Right lobe of liver (tissue), 6 donors: ENCODE measurements at regions not wholly inside any gene's neighbourhood (a gene's known extent, or its start where the extent isn't known, plus 50 kb on each side); places are given as distances from the start of the nearest gene placed in this dataset.

Experiments used
- ATAC-seq, 4 donors: fragments of 200-7000 bp; cut with Tn5 transposase; one replicate each; pipeline ENCODE4 v1.9.1; 2020; ENCODE audit warnings: mild to moderate bottlenecking in 4 of 4, moderate library complexity in 4 of 4
- DNase-seq, 3 donors: peaks; one replicate each; pipeline ENCODE4 v3.0.0-alpha.2; 2020
- H3K27ac ChIP-seq, 3 donors: fragments of 200-600 bp; one replicate each; pipeline ENCODE4 v1.8.0; 2022
- H3K27me3 ChIP-seq, 2 donors: fragments of 200-600 bp; one replicate each; pipeline ENCODE4 v1.8.0; 2022
- H3K36me3 ChIP-seq, 4 donors: fragments of 200-600 bp; sonication (generic) in 1 of 4; one replicate each; pipeline versions ENCODE4 v1.5.1 to v1.8.0; 2017 to 2022; ENCODE audit warnings: control low read depth in 1 of 4
- H3K4me1 ChIP-seq, 4 donors: fragments of 200-600 bp; sonication (generic) in 1 of 4; one replicate each; pipeline versions ENCODE4 v1.5.1 to v1.8.0; 2017 to 2022; ENCODE audit warnings: control low read depth in 1 of 4
- H3K4me3 ChIP-seq, 3 donors: fragments of 200-600 bp; one replicate each; pipeline ENCODE4 v1.8.0; 2022
- H3K9me3 ChIP-seq, 4 donors: fragments of 200-600 bp; sonication (generic) in 1 of 4; one replicate each; pipeline versions ENCODE4 v1.5.1 to v1.8.0; 2017 to 2022; ENCODE audit warnings: control low read depth in 1 of 4
- CTCF ChIP-seq, 4 donors: fragments of 200-600 bp in 3 of 4; fragments of 450-650 bp in 1 of 4; IDR thresholded peaks; one replicate each; pipeline versions ENCODE4 v1.5.1 to v1.8.0; 2016 to 2022; ENCODE audit warnings: antibody characterized with exemption in 4 of 4, mild to moderate bottlenecking in 2 of 4
- POLR2A ChIP-seq: fragments of 450-650 bp; IDR thresholded peaks from one replicate; pipeline ENCODE4 v1.6.1; 2017; ENCODE audit warnings: antibody characterized with exemption, mild to moderate bottlenecking
- WGBS: methylation state at CpG from one replicate; pipeline ENCODE4 v1.1.6; 2018; ENCODE audit warnings: low coverage, low lambda C conversion rate; ENCODE audit not compliant: insufficient coverage; ENCODE audit errors: missing lambda C conversion rate; 5-methylcytosine and 5-hydroxymethylcytosine counted together
- intact Hi-C, 2 donors: fragments of 100-400 bp; cut with DNase I; formaldehyde crosslinking; loops; one replicate each; pipeline versions ENCODE4 v1.11.2 to v1.14.1; 2022
- donor health status: DM: no; HTN: yes; CAD: no.
- donor health status: DM: no; HTN: no; CAD: no.
- donor health status: DM: no; HTN: no; CAD: no.
- donor health status: DM: no; HTN: yes; CAD: no.
- donor health status: DM: no; HTN: yes; CAD: no.

- DNase-seq (no peak), ATAC-seq (no peak)
- TF ChIP-seq POLR2A (no peak), CTCF (IDR thresholded peaks at IDR 0.05) (no peak)
- 72% methylated on average over 3 of the region's 3 CpGs for WGBS
- Histone ChIP-seq H3K36me3 (no peaks in the 10 kb centered on the region), H3K9me3 (no peaks in the 10 kb centered on the region), H3K27ac (no peak overlapping the region), H3K4me3 (no peak overlapping the region), H3K4me1 (no peaks in the 10 kb centered on the region), H3K27me3 (no peaks in the 10 kb centered on the region)
- intact Hi-C loops = no loop called here
Measured at GRCh38 chr5:123279136-123279535, 144.1 kb downstream of the CEP120 start.

- H3K27me3 ChIP-seq = no peaks in the 10 kb centered on the region
- no peak for TF ChIP-seq CTCF (IDR thresholded peaks at IDR 0.05)
- TF ChIP-seq POLR2A = no peak
- H3K36me3 ChIP-seq = no peaks in the 10 kb centered on the region
- no peak for ATAC-seq
- intact Hi-C loops = no loop called here
- no peaks in the 10 kb centered on the region for H3K9me3 ChIP-seq
- H3K4me3 ChIP-seq = no peak overlapping the region
- no CpG with 5 or more reads among the region's 5 CpGs for WGBS
- no peak overlapping the region for H3K27ac ChIP-seq
- no peaks in the 10 kb centered on the region for H3K4me1 ChIP-seq
- no peak for DNase-seq
Measured at GRCh38 chr5:123278284-123278683, 144.9 kb downstream of the CEP120 start.

GRCh38 chr5:123273984-123274383 is 149.2 kb downstream of the CEP120 start:
- no peaks in the 10 kb centered on the region for H3K36me3 ChIP-seq
- TF ChIP-seq CTCF (IDR thresholded peaks at IDR 0.05) = peak in 3 of 4 donors; percentile 18 to 54 (median 32)
- no peak for TF ChIP-seq POLR2A
- DNase-seq (no peak), ATAC-seq (peak in 1 of 4 donors; percentile 43)
- no peak overlapping the region for H3K4me3 ChIP-seq
- H3K27me3 ChIP-seq = no peaks in the 10 kb centered on the region
- H3K27ac ChIP-seq = no peak overlapping the region
- H3K4me1 ChIP-seq = no peaks in the 10 kb centered on the region
- intact Hi-C loops = no loop called here
- H3K9me3 ChIP-seq = no peaks in the 10 kb centered on the region
- WGBS = 26% methylated on average over 3 of the region's 3 CpGs

GRCh38 chr5:123273095-123273494 is 150.1 kb downstream of the CEP120 start:
- no peak for ATAC-seq
- intact Hi-C loops = no loop called here
- TF ChIP-seq POLR2A = no peak
- no peak for TF ChIP-seq CTCF (IDR thresholded peaks at IDR 0.05)

GRCh38 chr5:123269851-123270250 is 153.4 kb downstream of the CEP120 start:
- Histone ChIP-seq H3K36me3 (no peaks in the 10 kb centered on the region), H3K9me3 (no peaks in the 10 kb centered on the region), H3K27ac (no peak overlapping the region), H3K27me3 (no peaks in the 10 kb centered on the region), H3K4me3 (no peak overlapping the region), H3K4me1 (no peaks in the 10 kb centered on the region)
- intact Hi-C loops = no loop called here
- ATAC-seq = no peak
- no peak for DNase-seq
- 80% methylated on average over 2 of the region's 7 CpGs for WGBS
- TF ChIP-seq CTCF (IDR thresholded peaks at IDR 0.05) (no peak), POLR2A (no peak)

More at GRCh38 chr5:123273095-123273494, 150.1 kb downstream of the CEP120 start:
- no peaks in the 10 kb centered on the region for H3K9me3 ChIP-seq
- H3K36me3 ChIP-seq = no peaks in the 10 kb centered on the region
- WGBS = 82% methylated on average over 2 of the region's 2 CpGs
- H3K27me3 ChIP-seq = no peaks in the 10 kb centered on the region
- no peak overlapping the region for H3K4me3 ChIP-seq
- H3K27ac ChIP-seq = no peak overlapping the region
- DNase-seq = no peak
- H3K4me1 ChIP-seq = no peaks in the 10 kb centered on the region
